Ascending aorta (tissue), 2 donors: ENCODE measurements at regions not wholly inside any gene's neighbourhood (a gene's known extent, or its start where the extent isn't known, plus 50 kb on each side); places are given as distances from the start of the nearest gene placed in this dataset.
"Not testable (repeated sequence)": the region's sequence is repeated elsewhere in the genome, so short reads cannot be mapped to it uniquely, and the experiment has no call there.

Experiments used
- DNase-seq, 2 donors: peaks; one replicate each; pipeline ENCODE4 v3.0.0-alpha.2; 2019; ENCODE audit warnings: low spot score in 2 of 2
- H3K27ac ChIP-seq, 2 donors: fragments of 200-600 bp; sonication (generic); one replicate each; pipeline ENCODE4 v1.5.1; 2016 to 2017; ENCODE audit warnings: mild to moderate bottlenecking in 1 of 2
- H3K27me3 ChIP-seq: fragments of 200-600 bp; sonication (generic); one replicate; pipeline ENCODE4 v1.5.1; 2017
- H3K36me3 ChIP-seq, 2 donors: fragments of 200-600 bp; sonication (generic); one replicate each; pipeline ENCODE4 v1.5.1; 2016
- H3K4me1 ChIP-seq, 2 donors: fragments of 200-600 bp; sonication (generic); one replicate each; pipeline ENCODE4 v1.5.1; 2016 to 2017; ENCODE audit warnings: mild to moderate bottlenecking in 1 of 2
- H3K4me3 ChIP-seq, 2 donors: fragments of 200-600 bp; sonication (generic); one replicate each; pipeline ENCODE4 v1.5.1; 2016 to 2017; ENCODE audit warnings: mild to moderate bottlenecking in 1 of 2
- H3K9me3 ChIP-seq, 2 donors: fragments of 200-600 bp; sonication (generic); one replicate each; pipeline ENCODE4 v1.5.1; 2016
- intact Hi-C: fragments of 100-400 bp; cut with DNase I; formaldehyde crosslinking; loops from one replicate; pipeline ENCODE4 v1.15.1; 2023
- TF ChIP-seq, protein P1 (sequence below), 3 experiments: fragments of 200-600 bp in 2 of 3; fragments of 450-650 bp in 1 of 3; sonication (generic) in 2 of 3; IDR thresholded peaks; one replicate each; pipeline ENCODE4 v1.5.1; 2016 to 2019; ENCODE audit warnings: antibody characterized with exemption in 3 of 3, mild to moderate bottlenecking in 1 of 3, moderate library complexity in 1 of 3

DNA sequence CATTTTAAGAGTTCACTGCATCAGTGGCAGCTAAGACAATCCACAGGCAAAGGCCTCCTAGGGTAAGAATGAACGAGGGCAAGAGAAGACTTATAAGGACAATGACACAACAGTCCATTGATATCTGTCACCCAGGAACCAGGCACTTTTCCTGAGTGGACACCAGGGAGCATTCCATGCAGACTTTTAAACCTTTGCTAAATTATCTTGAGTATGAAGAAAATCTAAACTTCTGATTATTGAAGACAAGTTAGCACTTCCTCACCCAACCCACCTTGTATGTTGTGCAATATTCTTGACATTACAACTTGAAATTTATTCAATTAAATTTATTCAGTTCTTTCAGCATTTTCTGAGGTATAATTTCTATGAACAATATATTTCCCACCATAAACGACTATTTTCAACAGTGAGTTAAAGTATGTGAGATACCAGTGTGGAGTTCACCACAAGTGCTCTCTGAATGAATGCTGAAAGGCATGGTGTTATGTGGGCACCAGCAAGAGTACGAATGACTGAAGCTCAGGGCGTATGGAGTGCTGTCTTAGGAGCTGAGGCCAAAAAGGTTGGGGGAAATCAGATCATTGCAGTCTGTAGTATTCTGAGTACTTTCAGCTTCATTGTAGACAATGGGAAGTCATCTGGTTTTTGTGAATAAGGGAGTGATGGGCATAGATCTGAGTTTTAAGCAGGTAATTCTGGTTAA, 124.3 kb upstream of the LMNTD1 start:
- Histone ChIP-seq H3K27ac (no peak overlapping the region), H3K4me3 (no peak overlapping the region), H3K27me3 (no peaks in the 10 kb centered on the region), H3K36me3 (no peaks in the 10 kb centered on the region), H3K4me1 (no peaks in the 10 kb centered on the region), H3K9me3 (no peaks in the 10 kb centered on the region)
- intact Hi-C loops, result no loop called here
- TF ChIP-seq, protein P1, sequence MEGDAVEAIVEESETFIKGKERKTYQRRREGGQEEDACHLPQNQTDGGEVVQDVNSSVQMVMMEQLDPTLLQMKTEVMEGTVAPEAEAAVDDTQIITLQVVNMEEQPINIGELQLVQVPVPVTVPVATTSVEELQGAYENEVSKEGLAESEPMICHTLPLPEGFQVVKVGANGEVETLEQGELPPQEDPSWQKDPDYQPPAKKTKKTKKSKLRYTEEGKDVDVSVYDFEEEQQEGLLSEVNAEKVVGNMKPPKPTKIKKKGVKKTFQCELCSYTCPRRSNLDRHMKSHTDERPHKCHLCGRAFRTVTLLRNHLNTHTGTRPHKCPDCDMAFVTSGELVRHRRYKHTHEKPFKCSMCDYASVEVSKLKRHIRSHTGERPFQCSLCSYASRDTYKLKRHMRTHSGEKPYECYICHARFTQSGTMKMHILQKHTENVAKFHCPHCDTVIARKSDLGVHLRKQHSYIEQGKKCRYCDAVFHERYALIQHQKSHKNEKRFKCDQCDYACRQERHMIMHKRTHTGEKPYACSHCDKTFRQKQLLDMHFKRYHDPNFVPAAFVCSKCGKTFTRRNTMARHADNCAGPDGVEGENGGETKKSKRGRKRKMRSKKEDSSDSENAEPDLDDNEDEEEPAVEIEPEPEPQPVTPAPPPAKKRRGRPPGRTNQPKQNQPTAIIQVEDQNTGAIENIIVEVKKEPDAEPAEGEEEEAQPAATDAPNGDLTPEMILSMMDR (IDR thresholded peaks at IDR 0.05), result no peak
- DNase-seq, result no peak

DNA sequence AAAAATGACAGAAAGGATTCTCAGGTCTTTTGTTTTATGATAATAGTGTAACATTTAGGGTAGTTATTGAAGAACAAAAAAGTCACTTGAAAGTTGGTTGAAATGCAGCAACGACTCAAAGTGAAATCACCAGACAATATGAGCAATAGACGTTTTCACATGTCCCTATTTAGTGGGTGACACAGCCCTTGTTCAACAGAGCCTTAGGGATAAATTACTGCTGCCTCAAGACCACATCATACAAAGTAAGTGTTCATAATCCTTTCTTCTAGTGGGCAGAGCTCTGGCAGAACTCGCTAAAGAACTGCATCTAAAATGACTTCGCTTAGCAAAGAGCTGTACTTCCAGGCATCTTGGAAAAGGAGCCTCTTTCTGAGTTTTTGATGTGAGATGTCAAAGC, 128.5 kb upstream of the LMNTD1 start:
- Histone ChIP-seq H3K27ac (no peak overlapping the region), H3K36me3 (no peaks in the 10 kb centered on the region), H3K9me3 (no peaks in the 10 kb centered on the region), H3K4me1 (no peaks in the 10 kb centered on the region), H3K27me3 (no peaks in the 10 kb centered on the region), H3K4me3 (no peak overlapping the region)
- no peak for DNase-seq
- intact Hi-C loops, result no loop called here
- TF ChIP-seq, protein P1 (IDR thresholded peaks at IDR 0.05), result no peak

DNA sequence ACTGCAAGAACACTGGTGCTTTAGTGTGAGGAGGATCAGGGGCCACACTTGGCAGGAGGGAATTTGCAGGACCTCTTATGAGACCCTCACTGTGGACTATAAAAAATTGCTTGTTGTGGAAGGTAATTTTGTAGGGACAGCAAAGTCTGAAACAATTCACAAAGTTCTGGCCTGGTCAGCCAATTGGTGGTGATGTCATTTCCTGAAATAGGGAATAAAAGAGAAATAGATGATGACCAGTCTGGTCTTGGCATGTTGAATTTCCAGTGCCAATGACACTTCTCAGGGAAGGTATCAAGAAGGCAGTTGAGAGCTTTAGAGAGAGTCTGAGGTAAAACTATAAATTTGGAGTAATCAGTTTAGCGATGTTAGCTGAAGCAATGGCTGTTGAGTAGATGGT, 129.3 kb upstream of the LMNTD1 start:
- no peaks in the 10 kb centered on the region for H3K4me1 ChIP-seq
- H3K4me3 ChIP-seq, result no peak overlapping the region
- DNase-seq, result no peak
- no peaks in the 10 kb centered on the region for H3K36me3 ChIP-seq
- no peaks in the 10 kb centered on the region for H3K27me3 ChIP-seq
- intact Hi-C loops, result no loop called here
- H3K27ac ChIP-seq, result no peak overlapping the region
- no peaks in the 10 kb centered on the region for H3K9me3 ChIP-seq
- TF ChIP-seq, protein P1 (IDR thresholded peaks at IDR 0.05), result no peak

DNA sequence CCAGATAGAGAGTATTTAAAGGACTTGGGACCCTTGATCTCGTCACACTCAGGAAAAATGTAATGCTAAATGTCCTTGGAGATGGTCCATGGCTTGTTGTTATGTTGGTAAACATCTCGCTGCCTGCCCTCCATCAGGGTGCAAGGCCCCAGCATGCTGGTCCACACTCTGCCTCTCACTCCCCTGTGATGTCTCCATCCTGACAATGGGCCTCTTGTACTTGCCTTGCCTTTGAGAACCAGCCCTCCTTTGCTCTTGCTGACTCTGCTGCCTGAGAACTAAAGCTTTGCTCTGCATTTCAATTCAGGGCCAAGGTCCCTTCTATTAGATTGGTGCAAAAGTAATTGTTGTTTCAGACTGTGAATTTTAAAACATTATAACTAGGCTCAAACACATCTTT, 131.0 kb upstream of the LMNTD1 start:
- H3K36me3 ChIP-seq, result no peaks in the 10 kb centered on the region
- no peaks in the 10 kb centered on the region for H3K9me3 ChIP-seq
- TF ChIP-seq, protein P1 (IDR thresholded peaks at IDR 0.05), result no peak
- intact Hi-C loops, result no loop called here
- no peak overlapping the region for H3K4me3 ChIP-seq
- no peak overlapping the region for H3K27ac ChIP-seq
- DNase-seq, result no peak
- H3K4me1 ChIP-seq, result no peaks in the 10 kb centered on the region
- H3K27me3 ChIP-seq, result no peaks in the 10 kb centered on the region

DNA sequence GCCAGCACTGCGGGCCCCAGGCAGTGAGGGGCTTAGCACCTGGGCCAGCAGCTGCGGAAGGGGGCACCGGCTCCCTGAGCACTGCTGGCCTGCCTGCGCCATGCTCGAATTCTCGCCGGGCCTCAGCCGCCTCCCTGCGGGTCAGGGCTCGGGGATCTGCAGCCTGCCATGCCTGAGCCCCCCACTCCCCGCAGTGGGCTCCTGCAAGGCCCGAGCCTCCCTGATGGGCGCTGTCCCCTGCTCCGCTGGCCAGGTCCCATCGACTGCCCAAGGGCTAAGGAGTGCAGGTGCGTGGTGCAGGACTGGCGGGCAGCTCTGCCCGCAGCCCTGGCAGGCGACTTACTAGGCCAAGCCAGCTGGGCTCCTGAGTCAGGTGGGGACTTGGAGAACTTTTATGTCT, 133.3 kb upstream of the LMNTD1 start:
- H3K27ac ChIP-seq, result no peak overlapping the region
- H3K9me3 ChIP-seq, result no peaks in the 10 kb centered on the region
- no peaks in the 10 kb centered on the region for H3K27me3 ChIP-seq
- TF ChIP-seq, protein P1 (IDR thresholded peaks at IDR 0.05), result no peak
- H3K4me1 ChIP-seq, result no peaks in the 10 kb centered on the region
- H3K4me3 ChIP-seq, result no peak overlapping the region
- intact Hi-C loops, result no loop called here
- DNase-seq, result no peak
- H3K36me3 ChIP-seq, result no peaks in the 10 kb centered on the region

DNA sequence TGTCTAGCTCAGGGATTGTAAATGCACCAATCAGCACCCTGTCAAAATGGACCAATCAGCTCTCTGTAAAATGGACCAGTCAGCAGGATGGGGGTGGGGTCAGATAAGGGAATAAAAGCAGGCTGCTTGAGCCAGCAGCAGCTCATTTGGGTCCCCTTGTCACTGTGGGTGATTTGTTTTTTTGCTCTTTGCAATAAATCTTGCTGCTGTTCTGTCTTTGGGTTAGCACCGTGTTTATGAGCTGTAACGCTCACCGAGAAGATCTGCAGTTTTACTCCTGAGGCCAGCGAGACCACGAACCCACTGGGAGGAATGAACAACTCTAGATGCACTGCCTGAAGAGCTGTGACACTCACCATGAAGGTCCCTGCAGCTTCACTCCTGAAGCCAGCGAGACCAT, 134.1 kb upstream of the LMNTD1 start:
- Histone ChIP-seq H3K4me1 (no peaks in the 10 kb centered on the region), H3K9me3 (no peaks in the 10 kb centered on the region), H3K27ac (no peak overlapping the region), H3K4me3 (no peak overlapping the region), H3K36me3 (no peaks in the 10 kb centered on the region), H3K27me3 (no peaks in the 10 kb centered on the region)
- TF ChIP-seq, protein P1 (IDR thresholded peaks at IDR 0.05), result no peak
- intact Hi-C loops, result no loop called here
- no peak for DNase-seq

DNA sequence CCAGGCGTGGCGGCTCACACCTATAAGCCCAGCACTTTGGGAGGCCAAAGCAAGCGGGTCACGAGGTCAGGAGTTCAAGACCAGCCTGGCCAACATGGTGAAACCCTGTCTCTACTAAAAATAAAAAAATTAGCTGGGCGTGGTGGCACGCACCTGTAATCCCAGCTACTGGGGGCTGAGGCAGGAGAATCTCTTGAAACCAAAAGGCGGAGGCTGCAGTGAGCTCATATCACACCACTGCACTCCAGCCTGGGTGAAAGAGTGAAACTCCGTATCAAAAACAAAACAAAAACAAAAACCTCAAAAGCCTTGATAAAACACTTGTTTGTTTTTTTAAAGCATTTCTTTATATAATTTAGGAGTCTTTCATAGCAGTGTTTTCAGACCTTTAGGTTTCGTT, 135.8 kb upstream of the LMNTD1 start:
- H3K27me3 ChIP-seq, H3K27ac ChIP-seq, H3K36me3 ChIP-seq, DNase-seq, H3K4me3 ChIP-seq, H3K4me1 ChIP-seq, H3K9me3 ChIP-seq, intact Hi-C loops: not testable (repeated sequence)
